K562 (cell line): ENCODE measurements at regions not wholly inside any gene's neighbourhood (a gene's known extent, or its start where the extent isn't known, plus 50 kb on each side); places are given as distances from the start of the nearest gene placed in this dataset.

Experiments
- CTCF ChIP-seq, 3 experiments: IDR thresholded peaks in 2 of 3; conservative IDR thresholded peaks in 1 of 3; 2 replicates each; pipeline ENCODE4 v1.5.1; 2011 to 2012; ENCODE audit warnings: low read length in 3 of 3, mild to moderate bottlenecking in 3 of 3, control low read depth in 2 of 3, improper control_type of control experiment in 1 of 3, inconsistent platforms in 1 of 3, low read depth in 1 of 3, mixed read lengths in 1 of 3, moderate library complexity in 1 of 3; ENCODE audit not compliant: insufficient read depth in 2 of 3
- ETS1 ChIP-seq: conservative IDR thresholded peaks from 2 replicates; pipeline ENCODE4 v1.6.1; 2011; ENCODE audit warnings: low read depth, mild to moderate bottlenecking, low read length; ENCODE audit not compliant: control insufficient read depth
- FOXA1 ChIP-seq: fragments of 450-650 bp; IDR thresholded peaks from 2 replicates; pipeline ENCODE4 v1.6.1; 2016; ENCODE audit warnings: mild to moderate bottlenecking, borderline replicate concordance
- KLF16 ChIP-seq: IDR thresholded peaks from 2 replicates; pipeline ENCODE4 v1.6.1; 2016; ENCODE audit warnings: antibody characterized with exemption
- NFRKB ChIP-seq: fragments of 450-650 bp; IDR thresholded peaks from 2 replicates; pipeline ENCODE4 v1.6.1; 2016; ENCODE audit warnings: low read depth
- PATZ1 ChIP-seq: fragments of 250-450 bp; sonication (Bioruptor Pico); IDR thresholded peaks from 2 replicates; pipeline ENCODE4 v1.5.0; 2020; ENCODE audit warnings: mild to moderate bottlenecking, borderline replicate concordance
- POLR2A ChIP-seq: fragments of 450-650 bp; conservative IDR thresholded peaks from 2 replicates; pipeline ENCODE4 v1.6.1; 2016
- TEAD4 ChIP-seq, 2 experiments: sonication (generic) in 1 of 2; formaldehyde crosslinking in 1 of 2; IDR thresholded peaks; 2 replicates each; pipeline versions ENCODE4 v1.6.1 to v1.8.0; 2012 to 2022; ENCODE audit warnings: borderline replicate concordance in 1 of 2, inconsistent platforms in 1 of 2, low read length in 1 of 2, mild to moderate bottlenecking in 1 of 2, missing genetic modification reagents in 1 of 2
- ZNF146 ChIP-seq: IDR thresholded peaks from one replicate; pipeline ENCODE4 v1.6.1; 2018; ENCODE audit warnings: missing compliant biosample characterization; ENCODE audit not compliant: unreplicated experiment

- TF ChIP-seq PATZ1 (CRISPR knock-in tag): no peak
- TF ChIP-seq ZNF146: no peak
- no peak for TF ChIP-seq CTCF (IDR thresholded peaks at IDR 0.05 in 2 of 3, conservative IDR thresholded peaks at IDR 0.05 in 1 of 3; ENCODE audit: insufficient read depth in 2 of 3, low read depth in 1 of 3, low read length in 3 of 3)
- no peak for TF ChIP-seq NFRKB
- no peak for TF ChIP-seq POLR2A
- TF ChIP-seq ETS1: no peak
- no peak for TF ChIP-seq TEAD4 (IDR thresholded peaks at IDR 0.05; ENCODE audit: low read length)
- no peak for TF ChIP-seq TEAD4 (CRISPR knock-in tag; IDR thresholded peaks at IDR 0.05; ENCODE audit: borderline replicate concordance)
- TF ChIP-seq KLF16: no peak
- TF ChIP-seq FOXA1: no peak
These were observed 78.0 kb downstream of the GABRA6 start for GRCh38 chr5:161763571-161763970.
